Body of pancreas (tissue), 4 donors: ENCODE measurements at regions not wholly inside any gene's neighbourhood (a gene's known extent, or its start where the extent isn't known, plus 50 kb on each side); places are given as distances from the start of the nearest gene placed in this dataset.

ENCODE experiments used
- ATAC-seq: fragments of 150-250 bp; one replicate; pipeline ENCODE4 v1.9.1; 2016
- DNase-seq, 4 donors: peaks; one replicate each; pipeline ENCODE4 v3.0.0-alpha.2; 2019
- H3K27ac ChIP-seq, 4 donors: fragments of 200-600 bp; sonication (generic); 1 replicate in 3 of 4; 2 replicates in 1 of 4; pipeline versions ENCODE4 v1.5.1 to v1.6.1; 2016 to 2019; ENCODE audit warnings: mild to moderate bottlenecking in 1 of 4, mixed read lengths in 1 of 4, moderate library complexity in 1 of 4
- H3K27me3 ChIP-seq, 2 donors: fragments of 200-600 bp; sonication (generic); one replicate each; pipeline ENCODE4 v1.6.0; 2016; ENCODE audit warnings: mild to moderate bottlenecking in 1 of 2
- H3K36me3 ChIP-seq, 2 donors: fragments of 200-600 bp; sonication (generic); replicated peaks in 1 of 2; 2 replicates each; pipeline ENCODE4 v1.5.1; 2016; ENCODE audit warnings: low read depth in 2 of 2; ENCODE audit not compliant: insufficient read depth in 1 of 2
- H3K4me1 ChIP-seq: fragments of 200-600 bp; sonication (generic); one replicate; pipeline ENCODE4 v1.6.0; 2016
- H3K4me3 ChIP-seq, 2 donors: fragments of 200-600 bp; sonication (generic); 1 replicate in 1 of 2; 2 replicates in 1 of 2; pipeline ENCODE4 v1.5.1; 2016 to 2019
- H3K9me3 ChIP-seq, 3 donors: fragments of 200-600 bp; sonication (generic); 1 replicate in 2 of 3; 2 replicates in 1 of 3; pipeline ENCODE4 v1.5.1; 2016
- CTCF ChIP-seq, 7 experiments: fragments of 450-650 bp in 4 of 7; fragments of 200-600 bp in 3 of 7; sonication (generic) in 3 of 7; IDR thresholded peaks; one replicate each; pipeline ENCODE4 v1.5.1; 2016 to 2019; ENCODE audit warnings: antibody characterized with exemption in 7 of 7
- POLR2A ChIP-seq, 3 donors: fragments of 450-650 bp; IDR thresholded peaks; one replicate each; pipeline ENCODE4 v1.6.1; 2016; ENCODE audit warnings: antibody characterized with exemption in 3 of 3, mild to moderate bottlenecking in 2 of 3
- WGBS, 2 donors: methylation state at CpG; one replicate each; pipeline ENCODE4 v1.1.5; 2017; 5-methylcytosine and 5-hydroxymethylcytosine counted together
- intact Hi-C: fragments of 100-400 bp; cut with DNase I; formaldehyde crosslinking; loops from one replicate; pipeline ENCODE4 v1.15.1; 2023

- no peak for ATAC-seq
- no peak overlapping the region for H3K27ac ChIP-seq
- H3K4me3 ChIP-seq = no peak overlapping the region
- H3K36me3 ChIP-seq = no peaks in the 10 kb centered on the region
- H3K4me1 ChIP-seq = no peaks in the 10 kb centered on the region
- no peaks in the 10 kb centered on the region for H3K9me3 ChIP-seq
- no peak for DNase-seq
- H3K27me3 ChIP-seq = no peaks in the 10 kb centered on the region
- 38 to 39% methylated on average over 4 of the region's 4 CpGs for WGBS, 2 donors
- intact Hi-C loops = no loop called here
- TF ChIP-seq CTCF (IDR thresholded peaks at IDR 0.05) = no peak
- TF ChIP-seq POLR2A (IDR thresholded peaks at IDR 0.05) = no peak
Observed at GRCh38 chr1:68969441-68969840, 472.6 kb upstream of the DEPDC1 start.

- 47 to 54% methylated on average over 2 of the region's 2 CpGs for WGBS, 2 donors
- intact Hi-C loops = no loop called here
- ATAC-seq = no peak
- no peak overlapping the region for H3K27ac ChIP-seq
- no peaks in the 10 kb centered on the region for H3K27me3 ChIP-seq
- DNase-seq = no peak
- no peak for TF ChIP-seq POLR2A (IDR thresholded peaks at IDR 0.05)
- TF ChIP-seq CTCF (IDR thresholded peaks at IDR 0.05) = no peak
- no peak overlapping the region for H3K4me3 ChIP-seq
- H3K9me3 ChIP-seq = no peaks in the 10 kb centered on the region
- H3K36me3 ChIP-seq = no peaks in the 10 kb centered on the region
- H3K4me1 ChIP-seq = no peaks in the 10 kb centered on the region
Observed at GRCh38 chr1:68970571-68970970, 473.7 kb upstream of the DEPDC1 start.

DNA sequence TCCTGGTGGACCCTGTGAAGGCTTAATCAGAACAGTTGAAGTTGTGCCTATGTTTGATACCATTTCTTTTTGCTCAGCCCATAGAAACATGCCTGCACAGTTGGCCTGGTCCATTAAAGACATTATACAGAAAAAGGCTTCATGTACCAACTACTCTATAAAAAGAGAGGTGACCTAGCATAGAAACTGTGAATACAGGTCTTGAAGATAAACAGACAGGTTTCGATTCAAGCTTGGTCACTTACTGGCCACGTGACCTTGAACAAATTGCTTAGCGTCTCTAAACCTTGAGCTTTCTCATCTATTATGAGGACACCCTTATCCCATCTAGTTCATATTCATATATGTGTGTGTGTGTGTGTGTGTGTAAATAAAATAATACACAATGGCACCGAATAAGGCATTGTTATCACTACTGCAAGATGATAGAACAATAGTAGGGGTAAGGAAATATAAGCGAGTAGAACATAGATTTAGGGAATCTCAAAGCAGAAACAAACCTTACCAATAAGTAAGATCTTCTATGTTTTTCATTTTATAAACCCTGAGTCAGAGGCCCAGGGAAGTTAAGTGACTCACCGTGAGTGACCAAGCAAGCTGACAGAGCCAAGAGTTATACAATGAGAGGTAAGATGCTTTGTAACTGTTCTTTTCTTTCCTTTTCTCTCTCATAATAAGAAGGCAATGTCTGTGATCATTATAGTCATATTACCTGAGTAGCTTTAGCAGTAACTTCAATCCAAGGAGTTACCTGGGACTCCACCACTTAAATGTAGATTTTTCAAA lies 476.8 kb upstream of the DEPDC1 start:
- Histone ChIP-seq H3K9me3 (no peaks in the 10 kb centered on the region), H3K36me3 (no peaks in the 10 kb centered on the region), H3K4me3 (no peak overlapping the region), H3K27me3 (no peaks in the 10 kb centered on the region), H3K4me1 (no peaks in the 10 kb centered on the region), H3K27ac (no peak overlapping the region)
- 57 to 63% methylated on average over 6 of the region's 6 CpGs for WGBS, 2 donors
- no peak for DNase-seq
- intact Hi-C loops = no loop called here
- TF ChIP-seq CTCF (IDR thresholded peaks at IDR 0.05) (no peak), POLR2A (IDR thresholded peaks at IDR 0.05) (no peak)
- ATAC-seq = no peak

DNA sequence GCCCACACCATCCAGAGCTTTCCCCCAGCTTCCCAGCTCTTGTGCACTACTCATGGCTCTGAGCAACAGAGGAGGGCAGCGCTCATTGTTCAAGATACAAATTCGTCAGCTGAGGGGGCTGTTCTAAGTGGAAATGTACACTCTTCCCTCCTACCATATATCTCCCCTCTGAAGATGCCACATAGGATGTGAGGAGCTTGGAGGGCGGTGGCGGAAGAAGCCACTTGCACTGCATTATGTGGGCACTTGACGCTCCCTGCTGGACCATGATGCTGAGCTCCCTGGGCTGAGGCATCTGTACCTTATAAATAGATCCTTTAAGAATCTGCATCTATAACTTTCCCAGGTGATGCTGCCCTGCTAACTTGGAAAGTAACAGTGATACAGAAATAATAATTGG lies 477.6 kb upstream of the DEPDC1 start:
- ATAC-seq (no peak), DNase-seq (no peak)
- WGBS, 2 donors = 76 to 84% methylated on average over 5 of the region's 5 CpGs
- intact Hi-C loops = no loop called here
- no peaks in the 10 kb centered on the region for H3K4me1 ChIP-seq
- H3K4me3 ChIP-seq = no peak overlapping the region
- no peaks in the 10 kb centered on the region for H3K9me3 ChIP-seq
- no peaks in the 10 kb centered on the region for H3K27me3 ChIP-seq
- H3K36me3 ChIP-seq = no peaks in the 10 kb centered on the region
- TF ChIP-seq CTCF (IDR thresholded peaks at IDR 0.05) (no peak), POLR2A (IDR thresholded peaks at IDR 0.05) (no peak)
- H3K27ac ChIP-seq = no peak overlapping the region
